HL-60 (cell line): ENCODE measurements at regions not wholly inside any gene's neighbourhood (a gene's known extent, or its start where the extent isn't known, plus 50 kb on each side); places are given as distances from the start of the nearest gene placed in this dataset.

ENCODE experiments used
- DNase-seq, 2 experiments: peaks; one replicate each; pipeline ENCODE4 v3.0.0-alpha.2; 2010 to 2020; ENCODE audit warnings: low read depth in 1 of 2, low spot score in 1 of 2
- H3K27ac ChIP-seq: fragments of 250-450 bp; sonication (Bioruptor Pico); replicated peaks from 2 replicates; pipeline ENCODE4 v1.5.1; 2020; ENCODE audit warnings: mild to moderate bottlenecking, moderate library complexity
- H3K27me3 ChIP-seq: fragments of 250-450 bp; sonication (Bioruptor Pico); 2 replicates; pipeline ENCODE4 v1.5.1; 2021; ENCODE audit warnings: mild to moderate bottlenecking, moderate library complexity; ENCODE audit not compliant: insufficient read depth, poor library complexity, severe bottlenecking
- H3K4me3 ChIP-seq: replicated peaks from 2 replicates; pipeline ENCODE4 v1.5.1; 2011; ENCODE audit warnings: mild to moderate bottlenecking, control low read depth, low read length; ENCODE audit not compliant: insufficient read depth
- GABPA ChIP-seq: IDR thresholded peaks from 2 replicates; pipeline ENCODE4 v1.6.1; 2012; ENCODE audit warnings: low read depth
- POLR2AphosphoS5 ChIP-seq: IDR thresholded peaks from 2 replicates; pipeline ENCODE4 v1.6.1; 2012; ENCODE audit warnings: low read depth
- SPI1 ChIP-seq: IDR thresholded peaks from 2 replicates; pipeline ENCODE4 v1.6.1; 2012; ENCODE audit warnings: low read depth, mild to moderate bottlenecking, borderline replicate concordance
- TF ChIP-seq, protein P1 (sequence below): IDR thresholded peaks from 2 replicates; pipeline ENCODE4 v1.6.1; 2012; ENCODE audit warnings: low read depth; ENCODE audit not compliant: insufficient replicate concordance
- TF ChIP-seq, protein P2 (sequence below): IDR thresholded peaks from one replicate; pipeline ENCODE4 v1.5.1; 2011; ENCODE audit warnings: low read length, control low read depth, inconsistent platforms; ENCODE audit not compliant: insufficient read depth

DNA sequence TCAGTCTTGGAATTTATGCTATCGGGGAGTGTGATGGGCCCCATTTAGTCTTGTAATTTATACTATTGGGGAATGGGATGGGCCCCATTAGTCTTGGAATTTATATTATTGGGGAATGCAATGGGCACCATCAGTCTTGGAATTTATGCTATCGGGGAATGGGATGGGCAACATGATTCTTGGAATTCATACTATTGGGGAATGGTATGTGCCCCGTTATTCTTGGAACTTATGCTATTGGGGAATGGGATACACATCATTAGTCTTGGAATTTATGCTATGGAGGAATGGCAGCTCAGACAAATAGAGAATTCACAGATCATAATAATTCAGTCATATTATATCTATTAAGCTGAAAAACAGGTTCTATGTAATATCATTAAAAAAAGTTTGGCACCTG, 300.3 kb downstream of the SMOC2 start:
- H3K27me3 ChIP-seq = no peaks in the 10 kb centered on the region
- H3K27ac ChIP-seq = no peak overlapping the region
- TF ChIP-seq, protein P1, sequence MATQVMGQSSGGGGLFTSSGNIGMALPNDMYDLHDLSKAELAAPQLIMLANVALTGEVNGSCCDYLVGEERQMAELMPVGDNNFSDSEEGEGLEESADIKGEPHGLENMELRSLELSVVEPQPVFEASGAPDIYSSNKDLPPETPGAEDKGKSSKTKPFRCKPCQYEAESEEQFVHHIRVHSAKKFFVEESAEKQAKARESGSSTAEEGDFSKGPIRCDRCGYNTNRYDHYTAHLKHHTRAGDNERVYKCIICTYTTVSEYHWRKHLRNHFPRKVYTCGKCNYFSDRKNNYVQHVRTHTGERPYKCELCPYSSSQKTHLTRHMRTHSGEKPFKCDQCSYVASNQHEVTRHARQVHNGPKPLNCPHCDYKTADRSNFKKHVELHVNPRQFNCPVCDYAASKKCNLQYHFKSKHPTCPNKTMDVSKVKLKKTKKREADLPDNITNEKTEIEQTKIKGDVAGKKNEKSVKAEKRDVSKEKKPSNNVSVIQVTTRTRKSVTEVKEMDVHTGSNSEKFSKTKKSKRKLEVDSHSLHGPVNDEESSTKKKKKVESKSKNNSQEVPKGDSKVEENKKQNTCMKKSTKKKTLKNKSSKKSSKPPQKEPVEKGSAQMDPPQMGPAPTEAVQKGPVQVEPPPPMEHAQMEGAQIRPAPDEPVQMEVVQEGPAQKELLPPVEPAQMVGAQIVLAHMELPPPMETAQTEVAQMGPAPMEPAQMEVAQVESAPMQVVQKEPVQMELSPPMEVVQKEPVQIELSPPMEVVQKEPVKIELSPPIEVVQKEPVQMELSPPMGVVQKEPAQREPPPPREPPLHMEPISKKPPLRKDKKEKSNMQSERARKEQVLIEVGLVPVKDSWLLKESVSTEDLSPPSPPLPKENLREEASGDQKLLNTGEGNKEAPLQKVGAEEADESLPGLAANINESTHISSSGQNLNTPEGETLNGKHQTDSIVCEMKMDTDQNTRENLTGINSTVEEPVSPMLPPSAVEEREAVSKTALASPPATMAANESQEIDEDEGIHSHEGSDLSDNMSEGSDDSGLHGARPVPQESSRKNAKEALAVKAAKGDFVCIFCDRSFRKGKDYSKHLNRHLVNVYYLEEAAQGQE = no peak
- no peak for TF ChIP-seq GABPA
- TF ChIP-seq, protein P2, sequence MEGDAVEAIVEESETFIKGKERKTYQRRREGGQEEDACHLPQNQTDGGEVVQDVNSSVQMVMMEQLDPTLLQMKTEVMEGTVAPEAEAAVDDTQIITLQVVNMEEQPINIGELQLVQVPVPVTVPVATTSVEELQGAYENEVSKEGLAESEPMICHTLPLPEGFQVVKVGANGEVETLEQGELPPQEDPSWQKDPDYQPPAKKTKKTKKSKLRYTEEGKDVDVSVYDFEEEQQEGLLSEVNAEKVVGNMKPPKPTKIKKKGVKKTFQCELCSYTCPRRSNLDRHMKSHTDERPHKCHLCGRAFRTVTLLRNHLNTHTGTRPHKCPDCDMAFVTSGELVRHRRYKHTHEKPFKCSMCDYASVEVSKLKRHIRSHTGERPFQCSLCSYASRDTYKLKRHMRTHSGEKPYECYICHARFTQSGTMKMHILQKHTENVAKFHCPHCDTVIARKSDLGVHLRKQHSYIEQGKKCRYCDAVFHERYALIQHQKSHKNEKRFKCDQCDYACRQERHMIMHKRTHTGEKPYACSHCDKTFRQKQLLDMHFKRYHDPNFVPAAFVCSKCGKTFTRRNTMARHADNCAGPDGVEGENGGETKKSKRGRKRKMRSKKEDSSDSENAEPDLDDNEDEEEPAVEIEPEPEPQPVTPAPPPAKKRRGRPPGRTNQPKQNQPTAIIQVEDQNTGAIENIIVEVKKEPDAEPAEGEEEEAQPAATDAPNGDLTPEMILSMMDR = no peak
- no peak for TF ChIP-seq POLR2AphosphoS5
- TF ChIP-seq SPI1 = no peak
- DNase-seq = no peak
- H3K4me3 ChIP-seq = no peak overlapping the region

DNA sequence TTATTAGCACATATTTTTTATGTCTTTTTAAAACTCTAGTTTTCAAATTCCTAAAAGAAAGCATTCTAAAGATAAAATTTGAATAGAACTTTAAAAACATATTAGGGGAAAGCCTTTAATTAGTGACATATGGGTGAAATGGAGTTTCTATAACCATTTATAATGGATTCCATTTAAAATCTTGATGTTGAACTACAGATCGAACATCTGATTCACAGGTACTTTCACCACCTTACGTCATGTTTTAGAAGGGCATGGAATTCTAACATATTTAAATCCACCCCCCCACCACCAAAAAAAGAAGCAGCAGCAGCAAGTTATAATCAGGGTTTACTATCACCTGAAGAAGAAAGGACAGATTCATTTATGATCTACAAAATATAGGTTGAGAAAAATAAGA, 298.4 kb downstream of the SMOC2 start:
- no peak overlapping the region for H3K27ac ChIP-seq
- no peaks in the 10 kb centered on the region for H3K27me3 ChIP-seq
- TF ChIP-seq, protein P2 = no peak
- no peak for TF ChIP-seq GABPA
- TF ChIP-seq, protein P1 = no peak
- no peak for TF ChIP-seq POLR2AphosphoS5
- TF ChIP-seq SPI1 = no peak
- no peak for DNase-seq
- no peak overlapping the region for H3K4me3 ChIP-seq

DNA sequence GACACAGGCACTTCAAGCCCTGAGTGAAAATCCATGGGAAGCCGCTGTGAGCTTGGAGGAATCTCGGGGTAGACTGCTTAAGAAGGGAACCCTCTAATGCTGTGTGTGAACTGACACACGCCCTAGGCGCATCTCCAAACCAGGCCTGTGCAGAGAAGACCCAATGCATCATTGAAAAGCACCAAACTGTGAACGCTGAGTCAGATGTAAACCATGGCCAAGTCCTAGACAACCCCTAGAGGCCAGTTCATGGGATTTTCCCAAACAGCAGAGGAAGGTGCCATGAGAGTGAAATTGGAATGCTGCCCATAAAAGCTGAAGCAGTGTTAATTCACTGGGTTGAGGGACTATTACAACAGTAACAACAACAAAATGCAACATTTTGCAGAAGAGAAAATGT, 296.5 kb downstream of the SMOC2 start:
- TF ChIP-seq, protein P1 = no peak
- no peak for TF ChIP-seq POLR2AphosphoS5
- no peak for TF ChIP-seq SPI1
- TF ChIP-seq, protein P2 = no peak
- no peak for TF ChIP-seq GABPA

More for the DNA sequence above, 296.5 kb downstream of the SMOC2 start:
- no peak for DNase-seq
- H3K4me3 ChIP-seq = no peak overlapping the region
- H3K27me3 ChIP-seq = no peaks in the 10 kb centered on the region
- no peak overlapping the region for H3K27ac ChIP-seq
